ENCODE measurements at regions not wholly inside any gene's neighbourhood (a gene's known extent, or its start where the extent isn't known, plus 50 kb on each side); places are given as distances from the start of the nearest gene placed in this dataset.
A peak's percentile ranks its signal among the peaks of the same experiment; 100 is the strongest.
"Not testable (repeated sequence)": the region's sequence is repeated elsewhere in the genome, so short reads cannot be mapped to it uniquely, and the experiment has no call there.

DNA sequence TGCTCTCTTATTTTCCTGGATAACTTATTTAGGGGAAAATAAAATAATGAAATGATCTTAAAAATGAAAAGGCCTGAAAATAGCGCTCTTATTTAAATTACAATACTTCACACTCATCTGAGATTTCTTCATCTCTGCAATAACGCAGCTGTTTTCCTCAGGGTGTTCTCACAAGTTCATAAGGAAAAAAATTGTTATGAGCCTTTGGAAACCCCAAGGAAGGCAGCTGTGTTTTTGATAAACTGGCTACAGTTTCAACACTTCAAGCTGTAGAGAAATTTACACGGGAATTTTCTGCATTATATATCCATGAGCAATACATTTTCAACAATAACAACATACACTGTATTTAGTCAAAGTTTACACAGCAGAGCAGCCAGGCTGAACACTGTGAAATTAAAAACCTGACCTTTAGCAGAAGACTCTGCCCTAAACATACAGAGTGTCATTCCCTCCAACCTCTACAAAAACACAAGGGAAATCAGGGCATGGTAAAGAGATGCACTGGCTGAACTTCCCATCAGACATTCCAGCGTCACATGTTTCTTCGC, 959.6 kb downstream of the SLC4A3 start:
- no peak for DNase-seq

DNA sequence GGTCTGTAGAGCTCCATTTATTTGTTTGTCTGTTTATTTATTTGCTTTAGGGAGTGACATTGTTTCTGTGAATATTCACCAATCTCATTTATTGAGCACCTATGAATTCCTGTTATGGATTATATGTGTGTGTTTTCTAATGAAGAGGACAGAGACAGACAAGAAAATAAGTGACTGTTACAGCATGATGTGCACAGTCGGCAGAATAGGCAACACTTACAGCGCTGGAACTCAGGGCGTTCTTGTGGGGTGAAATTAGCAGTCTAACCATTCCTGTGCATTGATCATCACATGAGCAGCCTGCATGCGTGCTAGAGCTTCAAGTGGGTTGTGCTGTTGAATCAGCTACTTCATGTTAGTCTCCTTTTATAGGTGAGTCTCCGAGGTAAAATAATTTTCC, 960.7 kb downstream of the SLC4A3 start:
- no peak for DNase-seq

DNA sequence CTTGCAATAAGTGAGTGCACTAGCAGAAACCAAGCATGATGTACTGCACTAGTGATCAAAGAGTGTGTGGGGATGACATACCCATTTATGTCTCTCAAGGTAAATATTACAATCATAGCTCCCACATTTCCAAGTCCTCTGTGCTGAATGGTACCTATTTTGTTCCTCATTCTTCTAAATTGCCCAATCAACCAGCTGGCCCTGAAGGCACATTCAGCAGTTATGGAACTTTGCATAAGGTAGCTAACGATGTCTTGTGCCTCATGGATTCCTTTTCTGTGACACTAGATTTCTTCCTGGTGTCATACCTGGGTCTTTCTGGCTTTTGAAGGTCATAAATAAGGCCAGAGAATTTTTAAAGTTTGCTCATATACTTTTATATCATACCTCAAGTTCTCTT, 963.0 kb downstream of the SLC4A3 start:
- DNase-seq: no peak

DNA sequence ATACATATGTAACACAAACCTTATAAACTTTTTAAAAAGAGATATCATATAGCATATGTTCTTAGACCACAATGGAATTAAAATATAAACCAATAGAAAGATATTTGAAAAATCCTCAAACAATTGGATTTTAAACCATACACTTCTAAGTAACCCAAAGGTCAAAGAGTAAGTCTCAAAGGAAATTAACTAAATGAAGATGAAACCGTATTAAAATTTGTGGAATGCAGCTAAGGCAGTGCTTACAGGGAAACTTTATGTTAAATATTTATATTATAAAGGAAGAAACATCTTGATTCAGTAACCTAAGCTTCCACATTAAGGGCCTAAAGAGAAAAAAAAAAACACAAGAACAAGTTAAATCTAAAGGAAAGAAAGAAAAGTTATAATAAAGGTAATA, 966.1 kb downstream of the SLC4A3 start:
- DNase-seq: no peak

DNA sequence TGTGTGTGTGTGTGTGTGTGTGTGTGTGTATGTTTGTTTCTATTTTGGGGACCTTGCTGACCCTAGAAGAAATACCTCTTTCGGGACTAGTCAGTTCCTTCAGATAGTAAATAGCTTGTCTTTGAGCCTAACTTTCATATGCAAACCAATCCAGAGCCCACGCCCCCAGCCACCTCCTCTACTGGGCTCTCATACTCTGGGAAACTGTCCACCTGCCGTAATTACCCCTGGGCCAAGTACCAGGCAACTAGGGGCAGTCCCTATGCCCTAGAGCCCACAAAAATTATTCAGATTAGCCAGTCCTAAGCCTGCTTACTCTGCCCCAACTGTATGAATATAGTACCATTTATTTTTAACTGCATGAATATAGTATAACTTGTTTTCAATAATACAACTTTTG, 970.4 kb downstream of the EPHA4 start:
- no peak for DNase-seq

DNA sequence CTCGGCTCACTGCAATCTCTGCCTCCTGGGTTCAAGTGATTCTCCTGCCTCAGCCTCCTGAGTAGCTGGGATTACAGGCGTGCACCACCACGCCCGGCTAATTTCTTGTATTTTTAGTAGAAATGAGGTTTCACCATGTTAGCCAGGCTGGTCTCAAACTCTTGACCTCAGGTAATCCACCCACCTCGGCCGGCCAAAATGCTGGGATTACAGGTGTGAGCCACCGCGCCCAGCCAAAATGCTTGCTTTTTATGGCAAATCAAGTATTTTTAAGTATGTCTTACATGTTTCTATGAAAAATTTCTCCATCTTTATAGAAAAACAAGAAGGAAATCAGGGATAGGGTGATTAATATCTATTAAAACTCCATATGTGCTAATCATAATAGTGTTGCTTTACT, 959.1 kb downstream of the EPHA4 start:
- DNase-seq: not testable (repeated sequence)

DNA sequence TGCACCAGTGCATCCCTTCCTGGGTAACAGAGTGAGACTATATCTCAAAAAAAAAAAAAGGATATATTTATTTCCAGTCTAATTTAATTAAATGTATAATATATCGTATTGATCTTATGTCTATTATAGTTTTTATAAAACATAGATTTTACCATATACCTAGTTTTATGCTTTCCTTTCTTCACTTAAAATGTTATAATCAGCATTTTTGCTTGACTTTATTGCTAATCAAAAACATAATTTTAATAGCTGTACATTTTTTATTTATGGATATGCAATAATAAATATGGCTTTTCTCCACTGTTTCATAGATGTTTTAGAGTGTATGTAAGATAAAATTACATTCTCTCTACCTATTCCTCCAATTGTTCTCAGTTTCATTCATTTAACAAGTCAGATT, 958.0 kb downstream of the EPHA4 start:
- DNase-seq: no peak

DNA sequence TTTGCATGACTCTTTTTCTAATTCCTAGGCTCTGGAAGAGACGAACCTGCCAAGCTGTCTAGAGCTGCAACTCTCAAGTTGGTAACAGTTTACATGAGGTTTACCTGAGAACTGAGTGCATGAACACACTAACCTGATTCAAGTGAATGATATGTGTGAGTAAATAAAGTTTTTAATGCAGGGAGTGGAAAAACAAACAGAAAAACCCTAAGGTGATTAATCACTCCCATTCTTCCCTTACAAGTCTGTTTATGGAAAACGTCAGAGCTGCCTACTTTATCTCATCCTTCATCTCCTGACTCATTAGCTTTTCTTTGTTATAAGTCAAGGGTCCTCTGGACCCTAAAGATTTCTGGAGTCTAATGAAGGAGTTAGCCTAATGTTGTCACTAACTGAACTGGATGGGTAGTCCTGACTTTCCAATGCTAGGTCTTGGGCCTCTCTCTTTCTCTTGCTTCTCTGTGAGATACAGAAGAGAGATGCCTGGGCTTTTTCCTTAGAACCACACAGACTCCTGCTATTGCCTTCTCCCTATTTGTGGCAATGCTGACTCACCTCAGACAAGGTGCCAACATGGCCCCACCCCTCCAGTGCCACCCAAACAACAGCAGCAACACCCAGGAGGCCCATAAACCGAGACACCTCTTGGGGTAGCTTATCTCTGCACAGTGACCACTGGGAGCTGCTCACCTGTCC, 952.4 kb downstream of the EPHA4 start:
- no peak for DNase-seq

DNA sequence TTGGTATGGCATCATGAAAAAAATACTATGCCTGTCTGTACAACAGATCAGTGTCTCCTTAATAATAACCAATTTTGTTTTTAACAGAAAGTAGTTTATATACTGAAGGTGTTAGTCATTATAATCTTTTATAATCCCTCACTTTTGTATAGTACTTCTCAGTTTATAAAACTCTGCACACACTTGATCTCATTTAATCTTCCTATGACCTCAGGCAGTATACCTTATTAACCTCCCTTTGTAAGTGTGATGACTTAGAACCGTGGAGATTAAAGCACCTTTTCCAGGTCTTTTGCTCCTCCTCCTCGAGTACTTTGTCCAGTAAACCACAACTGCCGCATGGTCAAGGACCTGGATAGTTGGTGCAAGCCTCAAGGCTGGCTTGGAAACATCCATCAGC, 945.5 kb downstream of the EPHA4 start:
- no peak for DNase-seq

DNA sequence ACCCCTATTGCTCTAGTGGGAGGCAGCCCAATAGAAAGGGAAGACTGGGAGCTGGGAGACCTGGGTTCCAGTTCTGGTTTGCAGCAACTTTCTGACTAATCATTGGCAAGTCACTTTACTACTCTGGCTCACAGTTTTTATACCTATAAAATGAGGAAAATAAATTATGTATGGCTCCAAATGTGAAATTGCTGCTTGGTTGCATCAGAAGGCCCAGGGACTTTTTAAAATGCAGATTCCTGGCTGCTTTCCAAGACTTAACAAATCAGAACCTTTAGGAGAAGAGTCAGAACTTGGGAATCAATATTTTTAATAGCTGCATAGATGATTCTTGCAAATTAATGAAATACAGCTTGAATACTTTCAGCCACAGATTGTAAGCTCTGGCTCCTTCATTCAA, 943.9 kb downstream of the EPHA4 start:
- DNase-seq: no peak

DNA sequence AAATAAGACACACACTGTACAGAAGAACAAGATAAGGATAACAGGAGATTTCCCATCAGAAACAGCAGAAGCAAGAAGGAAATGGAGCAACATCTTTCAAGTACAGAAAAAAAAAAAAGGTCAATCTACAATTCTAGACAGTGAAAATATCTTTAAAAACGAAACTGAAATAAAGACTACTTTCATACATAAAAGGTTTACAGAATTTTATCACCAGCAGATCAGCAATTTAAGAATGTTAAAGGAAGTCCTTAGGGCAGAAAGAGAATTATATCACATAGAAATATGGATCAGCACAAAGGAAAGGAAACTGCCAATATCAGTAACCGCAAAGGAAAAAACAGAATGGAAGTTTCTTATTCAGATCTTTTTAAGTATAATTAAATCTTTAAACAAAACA, 931.0 kb downstream of the EPHA4 start:
- no peak for DNase-seq

DNA sequence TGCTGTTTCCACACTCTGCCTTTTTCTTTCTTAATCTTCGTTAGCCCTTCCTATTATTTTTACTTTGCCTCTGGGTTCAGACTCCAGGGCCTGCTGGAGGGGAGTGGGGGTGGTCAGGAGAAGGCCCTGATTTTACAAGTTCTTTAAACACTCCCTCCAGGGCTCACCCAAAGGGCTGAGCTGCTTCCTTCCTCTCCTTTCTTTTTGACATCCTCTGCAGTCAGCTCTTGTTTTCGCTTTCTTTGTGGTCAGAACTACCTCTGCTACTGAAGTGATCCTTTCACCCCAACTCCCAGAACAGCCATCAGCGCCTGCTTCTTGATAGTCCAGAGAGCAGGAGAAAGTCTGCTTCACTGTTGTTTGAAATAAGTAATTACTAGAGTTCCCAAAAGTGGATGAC, 925.7 kb downstream of the EPHA4 start:
- DNase-seq: peak; percentile 0

DNA sequence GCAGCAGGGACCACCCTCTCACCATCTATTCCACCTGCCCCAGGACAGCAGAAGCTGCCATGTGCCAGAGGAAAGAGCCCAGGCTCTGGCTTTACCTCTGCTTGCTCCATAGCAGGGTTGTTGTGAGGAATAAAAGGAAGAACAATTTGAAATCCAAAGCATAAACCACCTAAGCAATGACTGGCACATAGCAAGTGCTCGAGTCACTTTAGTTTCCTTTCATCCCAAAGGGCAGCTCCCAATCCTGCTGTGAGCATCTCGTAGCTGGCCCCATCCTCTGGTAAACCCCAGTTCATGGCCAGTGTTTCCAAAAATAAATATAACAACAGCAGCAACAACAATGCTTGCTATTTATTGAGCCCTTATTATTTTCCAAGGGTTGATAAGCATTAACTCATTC, 923.5 kb downstream of the EPHA4 start:
- no peak for DNase-seq

DNA sequence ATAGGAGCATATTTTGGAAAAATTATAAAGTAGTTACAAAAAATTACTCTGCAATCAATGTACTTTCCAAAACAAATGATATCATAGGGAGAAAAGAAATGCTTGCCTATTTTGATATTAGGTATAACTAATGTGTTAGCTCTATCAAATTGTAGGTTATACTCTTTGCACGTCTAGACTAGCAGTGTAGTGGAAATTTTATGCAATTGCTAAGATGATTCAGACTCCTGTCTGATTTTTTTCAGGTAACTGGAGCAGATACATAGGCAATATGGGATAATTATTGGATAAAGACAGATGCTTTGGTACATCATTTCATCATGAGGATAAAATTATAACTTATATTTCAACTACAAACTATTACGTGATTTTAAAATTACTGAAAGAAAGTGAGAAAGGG, 918.3 kb downstream of the EPHA4 start:
- no peak for DNase-seq

DNA sequence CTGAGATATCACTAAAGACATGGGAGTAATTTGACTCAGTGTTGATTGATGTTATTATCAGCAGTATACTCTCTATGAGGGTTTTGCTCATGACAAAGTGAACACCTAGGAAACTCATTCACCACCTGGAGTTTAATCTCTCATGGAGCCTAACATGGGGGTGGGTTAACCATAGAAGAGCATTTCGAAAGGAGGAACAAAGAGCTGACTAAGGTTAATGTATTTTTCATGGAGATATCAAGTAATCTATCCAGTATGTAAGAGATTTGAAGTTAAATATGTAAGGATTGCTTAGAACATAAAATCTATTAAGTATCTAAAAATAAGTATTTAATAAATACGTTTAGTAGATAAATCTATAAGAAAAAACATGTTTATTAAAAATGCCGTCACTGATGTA, 917.8 kb downstream of the EPHA4 start:
- DNase-seq: no peak

DNA sequence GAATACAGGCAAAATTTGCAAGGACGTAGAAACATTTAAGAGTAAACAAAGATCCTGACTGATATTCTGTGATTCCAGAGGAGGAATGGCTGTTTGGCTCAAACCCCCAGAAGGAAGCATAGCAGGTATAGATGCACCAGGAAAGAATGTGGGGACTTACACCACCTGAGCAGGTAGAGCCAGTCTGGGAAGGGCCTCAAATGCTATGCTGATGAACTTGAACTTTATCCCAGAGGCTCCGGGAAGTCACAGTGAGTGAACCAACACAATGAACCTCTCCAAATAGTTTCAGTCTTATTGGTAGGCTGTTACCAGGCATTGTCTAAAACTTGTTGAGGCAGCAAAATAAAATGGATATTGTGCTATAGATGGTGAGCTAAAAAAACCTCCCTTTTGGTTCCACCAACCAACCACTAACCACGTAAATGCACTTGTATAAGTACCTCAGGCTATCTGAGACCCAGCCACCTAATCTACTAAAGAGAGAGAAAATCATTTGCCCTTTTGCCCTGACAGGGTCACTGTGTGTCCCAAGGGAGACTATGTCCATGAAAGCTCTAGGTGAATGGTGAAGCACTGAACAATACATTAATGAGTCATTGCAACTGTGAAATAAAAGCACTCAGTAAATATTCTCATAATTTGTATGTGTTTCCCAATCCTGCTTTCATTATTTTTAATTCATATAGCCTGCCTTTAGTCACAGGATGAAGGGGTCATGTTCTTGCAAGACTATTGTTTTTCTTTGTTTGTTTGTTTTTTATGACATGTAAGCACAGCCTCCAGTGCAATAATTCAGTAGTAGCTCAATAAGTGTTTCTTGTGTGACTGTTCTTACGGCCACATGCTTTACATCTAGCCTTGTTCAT, 911.6 kb downstream of the EPHA4 start:
- no peak for DNase-seq

DNA sequence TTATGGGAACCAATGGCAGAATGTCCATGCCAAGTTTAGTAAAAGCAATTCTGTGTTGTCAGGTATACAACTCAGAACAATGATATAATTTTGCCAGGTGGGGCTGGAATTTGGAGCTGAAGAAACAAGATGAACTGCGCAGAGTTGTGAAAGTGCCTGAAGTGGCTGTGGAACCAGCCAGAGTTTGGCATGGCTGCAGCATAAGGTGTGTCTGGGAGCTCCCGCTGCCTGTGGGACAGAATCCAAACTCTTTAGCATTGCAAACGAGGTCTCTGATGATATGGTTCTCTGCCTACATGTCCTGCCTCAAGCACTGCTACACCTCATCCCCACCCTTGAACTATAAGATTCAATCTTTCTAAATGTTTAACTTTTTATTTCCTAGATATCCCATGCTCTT, 909.7 kb downstream of the EPHA4 start:
- DNase-seq: no peak

DNA sequence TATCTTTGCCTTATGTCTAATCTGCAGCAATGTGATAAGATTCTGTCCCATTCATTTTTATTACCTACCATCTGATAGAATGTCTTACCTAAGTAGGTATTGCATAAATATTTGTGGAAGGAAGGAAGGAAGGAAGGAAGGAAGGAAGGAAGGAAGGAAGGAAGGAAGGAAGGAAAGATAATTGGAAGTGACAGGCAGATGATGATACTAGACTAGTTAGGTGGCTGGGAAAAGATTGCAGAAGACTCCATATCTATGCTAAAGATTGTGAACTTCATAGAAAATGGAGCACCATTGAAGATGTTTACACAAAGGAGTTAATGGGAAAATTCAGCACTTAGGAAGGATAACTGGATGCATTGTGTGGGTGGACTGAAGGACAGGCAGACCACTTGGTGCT, 909.0 kb downstream of the EPHA4 start:
- DNase-seq: no peak

DNA sequence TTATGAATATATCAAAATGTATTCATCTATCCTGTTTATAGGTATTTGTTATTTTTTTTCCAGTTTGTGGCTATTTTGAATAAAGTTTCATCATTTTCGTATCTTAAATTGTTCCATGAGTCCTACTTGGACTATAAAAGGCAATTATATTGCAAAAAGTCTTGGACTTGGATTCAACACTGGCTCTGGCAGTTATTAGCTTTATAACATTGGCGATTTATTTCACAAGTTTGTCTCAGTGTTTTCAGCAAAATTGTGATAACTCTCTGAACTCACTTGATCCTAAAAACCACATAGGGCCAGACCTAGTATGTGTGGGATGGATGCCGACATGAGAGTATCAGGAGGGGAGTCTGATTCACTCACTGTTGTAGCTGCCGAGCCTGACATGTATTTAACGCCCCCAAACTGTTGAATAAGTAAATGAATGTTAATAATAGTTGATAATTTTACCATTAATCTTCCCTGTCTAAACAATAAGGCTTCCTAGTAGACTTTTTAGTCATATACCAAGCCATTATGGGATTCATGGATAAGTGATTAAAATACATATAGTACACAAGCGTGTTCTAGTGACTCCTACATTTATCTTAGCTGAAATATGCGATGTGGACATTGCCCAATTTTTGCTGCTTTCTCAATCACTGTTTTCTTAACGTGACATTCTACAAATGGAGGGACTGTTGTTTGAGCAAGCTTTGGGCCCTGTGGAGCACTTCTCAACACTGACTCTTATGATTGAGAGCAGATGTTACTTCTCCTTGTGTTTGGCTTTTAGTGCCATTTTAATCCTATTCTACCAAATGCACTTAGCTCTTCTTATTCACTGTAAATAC, 907.6 kb downstream of the EPHA4 start:
- DNase-seq: no peak

DNA sequence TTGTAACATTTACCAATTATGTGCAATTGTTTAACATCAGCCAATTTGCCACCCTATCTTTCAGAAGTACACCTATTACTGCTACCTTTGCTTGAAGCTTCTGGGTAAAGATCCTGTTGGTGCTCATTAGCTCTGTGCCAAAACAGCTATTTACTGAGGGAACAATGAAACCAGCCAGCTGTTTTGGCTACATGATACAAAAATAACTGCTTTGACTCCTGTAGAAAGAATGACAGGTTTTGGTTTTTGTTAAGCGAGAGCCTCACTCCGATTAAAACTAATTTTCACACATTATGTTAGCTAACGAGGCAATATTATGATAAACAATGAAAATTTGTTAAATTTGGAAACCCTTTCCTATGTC, 907.0 kb downstream of the EPHA4 start:
- DNase-seq: no peak

DNA sequence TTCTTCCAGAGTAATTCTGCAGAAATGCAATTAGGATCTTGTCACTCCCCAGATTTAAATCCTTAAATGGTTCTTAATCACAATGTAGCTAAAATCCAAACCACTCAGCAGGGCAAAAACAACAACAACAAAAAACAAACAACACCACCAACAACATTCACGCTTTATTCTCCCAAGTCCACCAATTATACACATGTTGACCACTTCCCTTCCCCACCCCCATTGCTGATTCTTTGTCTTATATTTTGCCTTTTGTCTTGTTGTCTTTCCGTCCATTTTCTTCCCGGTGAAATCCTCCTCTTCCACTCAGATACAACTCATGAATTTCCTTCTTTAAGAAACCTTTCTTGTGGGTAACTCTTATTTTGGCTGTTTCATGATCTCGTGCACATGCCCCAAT, 902.8 kb downstream of the EPHA4 start:
- DNase-seq: no peak

DNA sequence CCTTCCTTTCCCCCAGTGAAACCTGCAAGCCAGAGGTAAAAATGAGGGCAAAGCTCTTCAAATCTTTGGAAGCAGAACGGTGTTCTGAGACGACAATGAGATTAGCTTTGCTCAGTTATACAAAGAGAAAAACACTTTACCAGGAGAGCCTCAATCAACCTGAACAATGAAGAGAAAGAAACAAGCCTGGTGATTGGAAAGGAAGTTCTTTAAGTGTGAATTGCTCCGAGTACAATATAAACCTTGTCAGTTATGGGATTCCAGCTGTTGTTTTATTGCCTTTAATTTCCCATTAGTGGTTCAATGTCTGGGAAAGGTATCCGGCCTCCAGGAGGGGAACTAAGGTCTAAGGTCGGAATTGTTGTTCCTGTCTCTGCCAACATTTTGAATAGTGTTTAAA, 901.6 kb downstream of the EPHA4 start:
- DNase-seq: no peak

DNA sequence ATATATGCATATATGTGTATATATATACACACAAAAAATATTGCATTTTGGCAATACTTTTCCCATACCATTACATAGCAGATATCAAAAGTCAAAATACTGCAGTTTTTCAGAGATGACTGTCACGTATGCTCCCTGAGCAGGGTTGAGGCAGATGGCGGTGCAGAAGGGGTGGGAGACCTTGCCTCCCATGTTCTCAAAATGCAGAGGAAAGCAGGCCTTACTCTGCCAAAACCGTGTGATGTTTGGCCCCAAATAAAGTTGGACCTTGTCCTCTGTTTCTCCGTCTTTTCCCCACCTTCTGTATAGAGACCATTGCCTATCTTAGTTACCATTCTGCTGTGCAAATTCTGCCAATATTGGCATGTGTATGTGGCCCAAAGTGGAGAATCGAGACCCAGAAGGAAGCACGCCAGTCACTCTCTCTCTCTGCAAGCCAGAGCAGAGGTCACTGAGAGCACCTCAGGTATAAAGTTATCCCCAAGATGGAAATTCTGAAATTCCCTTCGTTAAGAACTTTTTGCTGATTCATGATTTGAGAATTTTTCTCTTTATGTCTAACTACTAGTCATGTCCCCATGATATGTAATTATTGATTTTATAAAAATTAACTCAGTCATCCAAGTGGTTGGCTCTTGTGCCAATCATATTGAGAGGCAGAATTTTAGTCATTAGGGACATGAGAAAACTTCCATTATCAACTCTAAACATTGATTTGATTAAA, 898.8 kb downstream of the EPHA4 start:
- no peak for DNase-seq
